NT2/D1 (cell line): ENCODE measurements at regions not wholly inside any gene's neighbourhood (a gene's known extent, or its start where the extent isn't known, plus 50 kb on each side); places are given as distances from the start of the nearest gene placed in this dataset.

Experiments used
- DNase-seq: peaks from one replicate; pipeline ENCODE4 v3.0.0-alpha.2; 2011; ENCODE audit warnings: low read depth, low spot score
- H3K27me3 ChIP-seq: 2 replicates; pipeline ENCODE4 v1.6.0; 2011; ENCODE audit warnings: mild to moderate bottlenecking; ENCODE audit not compliant: insufficient read length, insufficient read depth
- H3K36me3 ChIP-seq: 2 replicates; pipeline ENCODE4 v1.6.1; 2011; ENCODE audit warnings: mild to moderate bottlenecking, low read length, mixed read lengths; ENCODE audit not compliant: insufficient read depth, insufficient read length
- H3K4me1 ChIP-seq: 2 replicates; pipeline ENCODE4 v1.5.1; 2011; ENCODE audit not compliant: insufficient read depth, insufficient read length
- H3K4me3 ChIP-seq: 2 replicates; pipeline ENCODE4 v1.5.1; 2011; ENCODE audit warnings: low read depth; ENCODE audit not compliant: insufficient read length
- H3K9ac ChIP-seq: 2 replicates; pipeline ENCODE4 v1.6.0; 2011; ENCODE audit warnings: low read depth; ENCODE audit not compliant: insufficient read length
- H3K9me3 ChIP-seq: 2 replicates; pipeline ENCODE4 v1.5.1; 2011; ENCODE audit warnings: mild to moderate bottlenecking, low read length; ENCODE audit not compliant: insufficient read depth
- SUZ12 ChIP-seq: IDR thresholded peaks from 2 replicates; pipeline ENCODE4 v1.6.1; 2011; ENCODE audit not compliant: insufficient read length, insufficient read depth; ENCODE audit errors: extremely low read depth
- YY1 ChIP-seq: IDR thresholded peaks from 2 replicates; pipeline ENCODE4 v1.6.1; 2011; ENCODE audit not compliant: insufficient read length, insufficient read depth
- ZNF274 ChIP-seq: IDR thresholded peaks from 2 replicates; pipeline ENCODE4 v1.6.1; 2011; ENCODE audit warnings: mild to moderate bottlenecking, low read depth, low read length

DNA sequence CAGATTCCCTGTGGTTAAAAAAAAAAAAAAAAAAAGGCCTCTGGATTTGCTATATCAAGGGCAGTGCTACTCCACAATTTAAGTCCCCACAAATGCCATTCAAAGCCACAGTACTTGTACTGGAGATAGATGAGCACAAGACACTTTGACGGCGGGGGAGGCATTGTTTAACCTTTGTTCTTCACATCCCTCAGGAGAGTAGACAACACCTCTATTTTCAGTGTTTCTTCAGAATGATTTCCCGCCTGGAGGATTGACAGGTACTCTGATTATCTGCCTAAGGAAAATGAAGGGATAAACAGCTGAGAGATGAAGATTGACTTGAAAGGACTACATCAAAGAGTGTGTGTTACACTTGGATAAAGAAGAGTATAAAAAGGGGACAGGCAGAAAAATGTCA is 58.7 kb downstream of the OTOL1 start:
- TF ChIP-seq SUZ12 (no peak), YY1 (no peak), ZNF274 (no peak)
- Histone ChIP-seq H3K4me1 (no peaks in the 10 kb centered on the region), H3K4me3 (no peak overlapping the region), H3K36me3 (no peaks in the 10 kb centered on the region), H3K9me3 (no peaks in the 10 kb centered on the region), H3K27me3 (no peaks in the 10 kb centered on the region), H3K9ac (no peak overlapping the region)
- no peak for DNase-seq

DNA sequence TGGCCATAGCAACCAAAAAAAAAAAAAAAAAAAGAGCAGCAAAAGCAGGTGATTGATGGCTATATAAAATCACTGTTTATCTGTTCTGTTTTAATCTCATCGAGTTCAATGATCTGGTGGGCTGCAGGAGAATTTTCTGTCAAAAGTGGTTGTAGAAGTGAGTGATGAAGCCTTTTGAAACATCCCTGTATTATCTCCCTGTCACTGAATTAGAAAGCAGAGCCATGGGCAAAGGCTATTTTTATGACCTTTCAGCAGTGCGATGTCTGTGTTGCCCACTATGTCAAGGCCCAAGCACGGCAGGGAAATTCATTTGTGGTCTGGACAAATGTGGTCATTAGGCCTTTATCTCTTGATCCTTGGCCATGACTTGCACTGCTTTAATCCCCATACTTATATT is 59.9 kb downstream of the OTOL1 start:
- Histone ChIP-seq H3K9ac (no peak overlapping the region), H3K27me3 (no peaks in the 10 kb centered on the region), H3K36me3 (no peaks in the 10 kb centered on the region), H3K4me1 (no peaks in the 10 kb centered on the region), H3K4me3 (no peak overlapping the region), H3K9me3 (no peaks in the 10 kb centered on the region)
- no peak for DNase-seq
- TF ChIP-seq YY1 (no peak), ZNF274 (no peak), SUZ12 (no peak)

DNA sequence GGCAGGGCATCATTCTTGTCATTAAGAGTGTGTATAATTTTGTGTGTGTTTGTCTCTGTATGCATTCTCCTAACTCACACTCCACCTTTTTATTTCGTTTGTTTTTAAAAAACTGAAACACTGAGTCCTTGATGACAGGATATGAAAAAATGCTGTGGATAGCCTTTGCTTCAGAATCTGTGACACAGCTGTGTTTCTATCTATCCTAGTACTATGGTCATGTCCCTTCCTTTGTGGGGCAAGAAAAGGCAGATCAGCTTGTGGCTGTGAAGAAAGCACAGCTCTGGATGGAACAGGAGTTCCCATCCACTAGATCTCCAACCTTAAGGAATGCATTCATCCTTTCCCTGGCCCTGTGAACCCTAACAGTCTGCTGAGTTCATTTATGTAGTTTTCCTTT is 60.3 kb downstream of the OTOL1 start:
- Histone ChIP-seq H3K9me3 (no peaks in the 10 kb centered on the region), H3K4me3 (no peak overlapping the region), H3K36me3 (no peaks in the 10 kb centered on the region), H3K4me1 (no peaks in the 10 kb centered on the region), H3K27me3 (no peaks in the 10 kb centered on the region), H3K9ac (no peak overlapping the region)
- DNase-seq, result no peak
- no peak for TF ChIP-seq SUZ12
- TF ChIP-seq ZNF274, result no peak
- no peak for TF ChIP-seq YY1

- H3K27me3 ChIP-seq, result no peaks in the 10 kb centered on the region
- no peaks in the 10 kb centered on the region for H3K4me1 ChIP-seq
- TF ChIP-seq YY1 (no peak), SUZ12 (no peak), ZNF274 (no peak)
- no peaks in the 10 kb centered on the region for H3K36me3 ChIP-seq
- H3K9ac ChIP-seq, result no peak overlapping the region
- no peak for DNase-seq
- no peak overlapping the region for H3K4me3 ChIP-seq
- H3K9me3 ChIP-seq, result no peaks in the 10 kb centered on the region
Observed at GRCh38 chr3:161557445-161558150, 61.0 kb downstream of the OTOL1 start.

- H3K27me3 ChIP-seq, result no peaks in the 10 kb centered on the region
- no peak overlapping the region for H3K9ac ChIP-seq
- H3K4me1 ChIP-seq, result no peaks in the 10 kb centered on the region
- no peak overlapping the region for H3K4me3 ChIP-seq
- no peak for DNase-seq
- no peaks in the 10 kb centered on the region for H3K36me3 ChIP-seq
- TF ChIP-seq YY1, result no peak
- TF ChIP-seq ZNF274, result no peak
- TF ChIP-seq SUZ12, result no peak
- no peaks in the 10 kb centered on the region for H3K9me3 ChIP-seq
Observed at GRCh38 chr3:161558236-161558635, 61.6 kb downstream of the OTOL1 start.

DNA sequence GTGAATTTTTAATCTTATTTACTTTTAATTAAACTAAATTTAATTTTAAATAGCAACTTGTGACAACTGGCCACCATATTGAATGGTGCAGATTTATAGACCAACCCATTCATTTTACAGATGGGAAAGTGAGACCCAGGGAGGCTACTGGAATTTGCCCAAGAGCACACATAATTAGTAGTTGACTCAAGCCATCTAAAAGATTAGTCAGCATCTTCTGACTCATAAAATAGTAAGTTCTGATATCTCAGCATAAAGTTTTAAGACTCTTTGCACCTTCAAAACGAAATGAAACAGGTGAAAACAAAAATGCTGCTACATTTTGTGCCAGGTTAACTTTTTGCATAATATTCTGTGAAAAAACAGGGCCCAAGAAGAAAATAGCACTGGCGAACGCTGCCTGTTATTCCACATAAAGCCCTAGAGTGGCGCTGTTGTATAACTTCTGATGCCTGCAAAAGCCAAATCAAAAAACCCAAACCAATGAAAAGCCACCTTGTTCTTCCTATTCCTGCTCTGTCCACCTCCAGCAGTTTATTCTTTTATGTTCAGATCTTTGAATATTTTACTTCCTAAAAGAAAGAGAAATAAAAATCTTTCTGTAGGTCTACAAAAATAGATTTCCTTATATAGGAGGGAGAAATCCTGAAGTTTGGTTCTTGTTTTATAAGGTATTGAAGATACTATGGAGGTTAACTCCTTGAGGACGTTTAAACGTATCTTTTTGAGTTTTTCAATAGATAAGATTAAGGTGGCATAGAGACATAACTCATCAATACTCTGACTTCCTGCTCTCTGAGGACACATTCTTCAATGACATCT is 62.8 kb downstream of the OTOL1 start:
- Histone ChIP-seq H3K4me1 (no peaks in the 10 kb centered on the region), H3K4me3 (no peak overlapping the region), H3K27me3 (no peaks in the 10 kb centered on the region), H3K9me3 (no peaks in the 10 kb centered on the region), H3K36me3 (no peaks in the 10 kb centered on the region), H3K9ac (no peak overlapping the region)
- DNase-seq, result peak; percentile 33
- TF ChIP-seq ZNF274 (no peak), SUZ12 (no peak), YY1 (no peak)

DNA sequence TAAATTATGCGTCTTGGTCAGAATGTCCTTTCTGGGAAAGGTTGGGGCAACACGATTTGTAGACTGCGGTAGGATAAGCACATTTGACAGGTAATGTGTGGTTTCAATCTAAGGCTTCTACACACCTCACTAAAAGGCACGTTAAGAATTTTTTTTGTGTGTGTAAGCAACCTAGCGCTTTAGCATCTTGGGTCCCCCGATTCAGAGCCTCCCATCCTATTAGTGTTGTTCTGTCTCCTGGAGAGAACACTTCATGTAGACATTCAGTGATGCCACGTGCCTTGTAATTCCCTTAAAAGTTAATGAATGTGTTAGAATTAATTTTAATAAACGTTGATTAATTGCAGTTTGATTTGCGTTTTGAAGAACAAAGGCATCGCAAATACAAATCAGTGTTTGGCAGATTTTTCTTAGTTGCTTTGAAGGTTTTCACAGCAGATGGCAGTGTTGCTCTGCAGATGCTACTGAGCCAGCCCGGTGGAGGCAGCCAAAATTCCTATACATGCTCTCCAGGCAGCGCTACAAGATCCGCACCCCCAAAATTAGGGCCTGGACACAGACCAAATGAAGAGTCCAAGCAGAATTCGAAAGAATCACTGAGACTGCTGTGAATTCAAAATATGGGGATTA is 63.5 kb downstream of the OTOL1 start:
- Histone ChIP-seq H3K4me1 (no peaks in the 10 kb centered on the region), H3K27me3 (no peaks in the 10 kb centered on the region), H3K36me3 (no peaks in the 10 kb centered on the region), H3K9me3 (no peaks in the 10 kb centered on the region), H3K9ac (no peak overlapping the region), H3K4me3 (no peak overlapping the region)
- no peak for TF ChIP-seq YY1
- no peak for TF ChIP-seq ZNF274
- no peak for TF ChIP-seq SUZ12
- DNase-seq, result peak; percentile 63
